DMS114 treated with DMSO at 0.1 percent for 48 hours (cell line): ENCODE measurements at regions not wholly inside any gene's neighbourhood (a gene's known extent, or its start where the extent isn't known, plus 50 kb on each side); places are given as distances from the start of the nearest gene placed in this dataset.
"Not testable (repeated sequence)": the region's sequence is repeated elsewhere in the genome, so short reads cannot be mapped to it uniquely, and the experiment has no call there.

ENCODE experiments used
- DNase-seq: peaks from one replicate; lab custom pipeline; 2025; ENCODE audit not compliant: unreplicated experiment; lab: John Stamatoyannopoulos, UW

DNA sequence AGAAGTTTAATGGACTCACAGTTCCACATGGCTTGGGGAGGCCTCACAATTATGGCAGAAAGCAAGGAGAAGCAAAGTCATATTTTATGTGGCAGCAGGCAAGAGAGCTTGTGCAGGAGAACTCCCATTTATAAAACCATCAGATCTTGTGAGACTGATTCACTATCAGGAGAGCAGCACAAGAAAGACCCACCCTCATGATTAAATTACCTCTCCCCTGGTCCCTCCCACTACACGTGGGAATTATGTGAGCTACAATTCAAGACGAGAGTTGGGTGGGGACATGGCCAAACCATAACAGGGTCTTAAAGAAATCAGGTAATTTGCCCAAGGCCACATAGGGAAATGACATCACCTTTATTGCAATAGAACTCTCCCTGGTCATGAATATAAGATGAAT, 1073.3 kb upstream of the ACVR2A start:
- DNase-seq = no peak

DNA sequence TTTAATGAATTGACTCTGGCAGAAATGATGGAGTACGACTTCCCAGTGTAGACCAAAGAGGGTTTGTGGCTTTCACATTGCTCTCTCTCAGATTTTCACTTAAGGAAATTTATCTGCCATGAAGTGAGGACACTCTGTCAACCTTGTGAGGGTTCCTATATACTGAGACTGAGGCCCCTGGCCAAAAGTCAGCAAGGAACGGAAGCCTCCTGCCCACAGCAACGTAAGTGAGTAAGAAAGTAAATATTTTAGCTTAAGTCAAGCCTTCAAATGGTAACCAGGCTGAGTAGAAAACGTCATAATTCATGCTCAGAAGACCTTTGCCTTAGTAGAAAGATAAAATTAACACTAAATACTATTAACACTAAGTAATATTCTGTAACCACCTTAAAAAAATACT, 1080.5 kb upstream of the ACVR2A start:
- DNase-seq = no peak

DNA sequence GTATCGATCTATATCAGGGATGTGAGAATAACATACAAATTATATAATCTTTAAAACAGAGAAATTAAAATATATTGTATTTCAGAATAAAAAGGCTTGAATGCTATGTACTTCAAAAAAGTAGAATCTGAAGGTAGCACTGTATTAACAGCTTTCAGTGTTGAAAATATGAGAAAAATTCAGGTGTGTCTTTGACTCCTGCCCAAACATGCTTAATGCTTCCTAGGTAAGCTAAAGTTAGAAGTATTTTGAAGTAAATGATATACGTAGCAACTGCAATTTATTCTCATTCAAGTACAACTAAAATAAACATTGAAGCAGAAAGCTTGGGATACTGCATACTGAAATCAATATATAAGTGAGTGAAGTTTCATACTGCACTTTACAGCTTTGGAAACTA, 1082.0 kb upstream of the ACVR2A start:
- no peak for DNase-seq

DNA sequence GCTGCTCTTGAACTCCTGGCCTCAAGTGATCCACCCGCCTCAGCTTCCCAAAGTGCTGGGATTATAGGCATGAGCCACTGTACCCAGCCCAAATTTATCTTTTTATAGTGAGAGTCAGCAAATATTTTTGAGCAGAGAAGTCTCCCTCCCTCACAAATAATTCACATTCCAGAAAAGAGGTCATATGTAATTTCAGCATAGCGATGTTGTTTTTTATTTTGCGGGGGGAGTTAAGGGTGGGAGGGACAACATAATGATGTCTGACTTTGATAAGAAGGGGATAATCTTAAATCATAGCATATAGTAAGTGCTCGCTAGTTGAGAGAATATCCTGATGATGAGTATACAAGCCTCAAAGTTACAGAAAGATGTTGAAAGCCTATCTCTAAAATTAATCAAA, 1090.2 kb upstream of the ACVR2A start:
- DNase-seq = no peak

DNA sequence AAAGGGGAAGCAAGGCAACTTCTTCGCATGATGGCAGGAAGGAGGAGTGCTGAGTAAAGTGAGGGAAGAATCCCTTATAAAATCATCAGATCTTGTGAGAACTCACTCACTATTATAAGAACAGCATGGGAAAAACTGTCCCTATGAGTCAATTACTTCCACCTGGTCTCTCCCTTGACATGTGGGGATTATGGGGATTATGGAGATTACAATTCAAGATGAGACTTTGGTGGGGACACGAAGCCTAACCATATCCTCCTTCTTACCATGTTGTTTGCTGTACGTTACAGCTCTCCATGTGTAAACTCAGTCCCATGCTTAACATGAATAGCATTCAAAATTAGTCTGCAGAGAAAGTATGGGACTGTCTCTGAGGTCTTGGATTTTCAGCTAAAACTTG, 1096.8 kb upstream of the ACVR2A start:
- DNase-seq = no peak

DNA sequence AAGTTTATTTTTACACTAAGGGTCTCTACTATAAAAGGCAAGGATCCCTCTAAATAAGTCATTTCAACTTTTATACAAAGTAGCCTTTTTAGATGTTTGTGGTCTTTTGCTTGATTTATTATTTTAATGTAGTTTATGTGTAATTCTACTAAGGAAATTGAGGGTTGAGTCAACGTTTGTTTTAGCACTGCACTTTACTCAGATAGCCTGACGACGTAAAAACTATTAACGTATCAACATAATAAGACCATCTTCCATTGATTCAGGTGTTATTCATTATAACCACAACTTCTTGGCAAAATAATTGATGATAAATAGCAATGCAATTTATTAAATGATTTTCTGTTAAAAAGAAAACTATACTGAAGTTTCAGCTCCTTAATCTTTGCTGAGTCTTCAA, 1103.6 kb upstream of the ACVR2A start:
- DNase-seq = no peak

DNA sequence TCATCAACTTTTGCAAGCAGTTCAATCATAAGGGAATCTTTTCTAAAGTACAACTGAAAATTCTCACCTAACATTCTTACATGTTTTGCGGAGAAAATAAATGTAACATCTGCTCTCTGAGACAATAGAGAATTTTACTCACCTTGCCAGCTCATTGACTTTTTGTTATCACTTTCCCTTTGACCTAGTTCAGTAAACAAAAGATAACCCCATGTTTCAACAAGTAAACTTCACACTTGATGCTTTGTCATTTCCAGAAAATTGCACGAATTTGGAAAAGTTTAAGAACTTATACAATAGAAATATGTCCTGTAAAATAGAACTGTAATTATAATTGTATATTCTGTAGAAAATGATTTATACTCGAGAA, 1110.0 kb upstream of the ACVR2A start:
- no peak for DNase-seq

DNA sequence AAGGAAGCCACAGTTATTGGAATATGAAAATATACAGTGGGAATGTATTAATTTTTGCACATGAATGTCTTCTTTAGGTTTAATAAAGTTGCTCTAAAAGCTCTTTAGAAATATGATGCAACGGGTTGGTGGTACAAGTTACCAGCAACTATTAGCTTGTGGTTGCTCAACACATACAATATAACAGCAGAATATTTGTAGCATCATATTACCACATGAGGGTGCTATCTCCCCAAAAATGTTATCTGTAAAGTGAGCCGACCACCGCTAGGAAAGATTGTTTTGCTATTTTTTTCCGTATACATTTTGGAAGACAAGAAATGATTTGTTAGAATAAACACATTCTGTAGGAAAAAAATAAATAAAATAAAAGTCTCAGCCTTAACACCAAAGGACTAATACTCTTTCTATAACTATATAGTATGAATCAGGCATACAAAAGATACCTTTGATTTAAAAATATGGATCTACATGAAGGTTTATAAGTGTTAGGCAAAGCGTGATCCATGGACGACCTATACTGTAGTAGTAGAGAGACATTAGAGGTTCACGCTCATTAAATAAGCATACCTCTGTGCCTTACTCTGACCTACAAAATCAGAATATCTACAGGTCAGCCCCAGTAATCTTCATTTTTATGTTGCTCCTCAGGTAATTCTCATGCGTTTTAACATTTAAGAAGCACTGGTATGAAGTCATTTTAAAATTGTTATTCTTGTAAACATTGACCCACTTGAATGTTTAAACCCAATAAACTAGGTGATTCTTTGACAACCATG, 1110.6 kb upstream of the ACVR2A start:
- peak; percentile 42 for DNase-seq

DNA sequence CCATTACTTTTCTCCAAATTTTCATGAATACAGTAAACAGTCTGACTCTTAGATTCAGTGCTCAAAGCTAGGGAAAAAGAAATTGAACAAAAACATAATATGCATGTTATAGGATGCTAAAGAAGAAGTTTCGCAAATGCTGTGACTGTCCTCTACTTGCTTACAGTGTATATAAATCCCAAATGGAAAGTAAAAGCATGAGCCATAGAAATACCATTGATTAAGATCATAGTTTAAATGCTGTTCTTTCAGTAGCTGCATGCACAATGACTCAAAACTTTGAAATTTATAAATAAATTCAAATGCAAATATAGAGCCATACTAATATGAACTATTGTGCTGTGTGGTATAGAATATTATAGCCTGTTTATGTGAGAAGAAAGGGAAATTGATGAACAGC, 1113.9 kb upstream of the ACVR2A start:
- DNase-seq = no peak

DNA sequence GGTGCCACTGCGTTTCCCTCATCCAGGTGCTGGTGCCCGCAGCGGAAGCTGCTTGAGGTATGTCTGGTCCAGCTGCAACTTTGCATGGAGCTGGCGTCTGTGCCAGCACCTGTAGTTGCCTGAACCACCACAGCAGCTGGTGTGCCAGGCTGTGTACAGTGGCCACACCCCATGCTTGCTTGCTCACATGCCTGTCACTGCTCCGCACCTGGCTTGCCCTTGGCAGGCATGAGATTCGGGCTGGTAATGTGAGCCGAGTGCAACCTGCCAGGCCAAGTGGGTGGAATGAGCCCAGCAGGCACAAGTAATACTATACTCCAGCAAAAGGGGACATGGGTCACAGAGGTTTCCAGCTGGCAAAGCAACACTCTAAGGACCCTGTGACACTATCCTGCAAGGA, 1123.3 kb upstream of the ACVR2A start:
- DNase-seq = no peak

DNA sequence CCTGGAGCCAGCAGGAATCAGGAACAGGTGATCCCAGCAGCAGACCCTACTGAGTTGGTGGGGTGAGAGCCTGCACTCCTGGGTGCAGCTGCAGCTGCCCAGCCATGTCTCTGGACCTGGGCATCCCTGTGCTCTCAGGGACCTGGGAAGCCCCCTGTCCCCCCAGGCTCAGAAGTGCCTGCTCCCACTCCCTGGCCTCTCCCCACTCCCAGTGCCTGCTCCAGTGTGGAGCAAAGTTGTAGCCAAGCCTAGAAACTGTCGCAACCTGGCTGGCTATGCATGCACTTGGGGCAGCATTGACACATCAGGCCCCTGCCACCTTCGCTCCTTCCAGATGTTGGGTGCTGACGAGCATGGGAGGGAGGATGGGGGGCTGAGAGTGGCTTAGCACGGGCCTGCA, 1124.7 kb upstream of the ACVR2A start:
- no peak for DNase-seq

DNA sequence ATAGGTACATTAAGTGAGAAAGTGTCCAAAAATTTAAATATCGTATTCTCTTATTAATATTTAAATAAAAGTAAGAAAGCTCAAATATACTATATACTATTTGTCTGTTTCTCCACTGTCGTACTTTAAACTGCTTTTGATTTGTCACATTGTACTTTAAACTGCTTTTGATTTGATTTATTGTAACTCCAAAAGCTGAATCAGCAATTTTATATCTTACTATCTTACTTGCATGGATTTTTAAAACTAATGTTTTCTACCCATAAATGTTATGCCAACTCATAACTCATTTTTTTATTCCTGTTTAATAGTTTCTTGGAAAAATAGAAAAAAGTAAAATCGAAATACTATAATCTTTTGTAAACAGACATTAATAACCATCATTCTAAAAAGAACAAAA, 1128.2 kb upstream of the ACVR2A start:
- DNase-seq = no peak

DNA sequence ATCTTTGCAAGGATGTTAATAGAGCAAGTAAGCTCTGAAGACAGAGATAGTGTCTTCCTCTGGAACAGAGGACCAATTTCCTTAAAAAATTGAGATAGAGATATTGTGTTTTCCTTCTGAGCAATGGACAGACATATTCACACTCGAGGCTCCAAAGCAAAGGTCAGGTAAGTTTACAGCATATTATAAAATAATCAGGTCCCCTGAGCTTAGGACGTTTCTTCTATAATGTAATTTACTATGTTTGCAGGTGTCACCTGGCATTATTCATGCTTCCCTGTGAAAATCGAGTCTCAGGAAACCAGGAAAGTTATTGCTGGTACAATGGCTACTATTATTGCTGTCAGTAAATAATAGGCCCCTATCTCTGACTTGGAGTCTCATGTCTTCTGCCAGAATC, 1135.8 kb upstream of the ACVR2A start:
- no peak for DNase-seq

DNA sequence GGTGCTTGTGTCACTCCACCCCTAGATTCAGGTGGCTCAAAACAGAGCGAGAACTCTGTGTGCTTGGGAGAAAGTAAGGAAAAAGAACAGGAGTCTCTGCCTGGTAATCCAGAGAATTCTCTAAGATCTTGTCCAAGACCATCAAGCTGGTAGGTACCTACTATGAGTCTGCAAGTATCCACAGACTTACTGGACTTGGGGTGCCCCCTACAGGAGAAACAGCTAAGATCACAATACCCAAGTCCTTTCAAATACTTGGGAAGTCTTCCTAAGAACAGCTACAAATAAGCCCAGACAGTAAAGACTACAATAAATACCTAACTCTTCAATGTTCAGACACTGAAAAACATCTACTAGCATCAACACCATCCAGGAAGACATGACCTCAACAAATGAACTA, 1143.6 kb upstream of the ACVR2A start:
- DNase-seq = no peak

DNA sequence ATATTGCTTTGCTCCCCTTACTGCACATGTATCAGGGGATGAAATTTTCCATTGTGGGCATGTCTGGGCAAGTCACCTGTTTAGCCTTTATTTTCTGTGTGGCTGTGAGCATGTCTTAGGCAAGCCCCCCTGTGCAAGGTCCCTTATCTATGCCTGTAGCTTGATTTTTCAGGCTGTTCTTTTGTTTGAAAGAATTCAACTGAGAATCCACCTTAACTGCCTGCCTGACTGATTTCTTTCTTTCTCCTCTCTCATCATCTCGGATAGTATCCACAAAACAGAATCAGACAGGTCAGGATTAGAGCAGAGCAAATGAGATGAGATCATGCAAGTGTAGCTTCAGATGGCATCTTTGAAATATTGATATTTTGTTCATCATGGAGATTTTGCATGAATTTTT, 1147.5 kb upstream of the ACVR2A start:
- no peak for DNase-seq

DNA sequence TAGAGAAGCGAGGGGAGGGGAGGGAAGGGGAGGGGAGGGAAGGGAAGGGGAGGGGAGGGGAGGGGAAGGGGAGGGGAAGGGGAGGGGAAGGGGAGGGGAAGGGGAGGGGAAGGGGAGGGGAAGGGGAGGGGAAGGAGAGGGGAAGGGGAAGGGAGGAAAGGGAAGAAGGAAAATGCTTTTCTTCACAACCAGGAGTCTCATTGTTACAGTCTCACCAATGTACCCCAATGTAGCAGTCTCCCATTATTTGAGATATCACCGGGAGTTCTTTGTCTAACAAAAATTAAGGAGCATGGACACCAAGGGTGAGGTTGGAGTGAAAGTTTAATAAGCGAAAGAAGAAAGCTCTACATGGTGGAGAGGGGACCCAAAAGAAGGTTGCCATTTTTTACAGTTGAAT, 1148.0 kb upstream of the ACVR2A start:
- not testable (repeated sequence) for DNase-seq

DNA sequence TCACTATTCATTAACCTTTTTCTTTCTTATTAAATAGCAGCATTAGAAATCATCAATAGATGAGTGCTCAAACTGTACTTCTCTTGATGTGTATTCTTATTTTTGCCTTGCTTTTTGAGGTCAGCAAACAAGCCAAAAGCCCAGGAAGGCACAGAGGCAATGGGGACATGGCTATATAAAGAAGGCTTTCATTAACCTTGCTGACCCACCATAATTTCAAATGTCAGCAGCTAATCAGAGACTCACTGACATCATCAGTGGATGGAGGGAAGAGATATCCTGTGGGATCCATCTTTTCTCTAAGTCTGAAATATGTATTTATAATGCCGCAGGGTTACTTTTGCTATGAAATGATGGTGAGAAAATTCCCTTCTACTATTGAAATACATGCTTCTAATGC, 1162.8 kb upstream of the ACVR2A start:
- DNase-seq = no peak

DNA sequence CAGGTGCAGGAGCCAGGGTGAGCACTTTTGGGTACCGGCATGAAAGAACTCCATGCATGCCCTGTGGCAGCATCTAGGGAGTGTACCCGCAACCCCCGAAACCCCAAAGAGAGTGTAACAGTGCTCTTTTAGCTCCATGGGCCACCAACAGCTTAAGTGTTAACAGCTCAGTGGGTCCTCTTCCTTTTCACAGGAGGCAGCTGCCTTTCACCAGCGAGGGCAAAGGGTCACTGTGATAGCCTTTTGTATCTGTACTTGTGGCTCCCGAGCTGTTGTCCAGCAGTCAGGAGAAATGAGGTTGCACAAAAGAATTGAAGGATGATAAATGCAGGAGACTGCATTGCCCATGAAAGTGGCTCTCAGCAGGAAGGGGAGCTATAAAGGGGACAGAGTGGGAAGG, 1166.3 kb upstream of the ACVR2A start:
- no peak for DNase-seq

DNA sequence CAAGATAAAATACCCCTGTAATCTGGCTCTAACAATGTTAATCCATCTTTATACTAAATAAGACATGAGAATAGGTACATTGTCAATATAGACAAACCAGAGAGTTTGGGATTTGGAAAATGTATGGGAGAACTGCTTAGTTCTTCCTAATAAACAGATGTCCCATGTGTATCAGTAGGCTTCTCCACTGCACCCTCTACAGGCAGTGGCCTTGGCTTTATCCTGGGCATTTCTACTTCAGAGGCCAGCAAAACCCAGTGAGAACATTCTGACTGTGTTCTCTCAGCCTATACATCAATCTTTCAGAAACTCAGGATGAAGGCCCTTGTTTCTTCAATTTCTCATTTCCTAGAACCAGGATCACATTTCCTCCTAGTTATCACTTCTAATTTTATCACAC, 1167.5 kb upstream of the ACVR2A start:
- DNase-seq = no peak

DNA sequence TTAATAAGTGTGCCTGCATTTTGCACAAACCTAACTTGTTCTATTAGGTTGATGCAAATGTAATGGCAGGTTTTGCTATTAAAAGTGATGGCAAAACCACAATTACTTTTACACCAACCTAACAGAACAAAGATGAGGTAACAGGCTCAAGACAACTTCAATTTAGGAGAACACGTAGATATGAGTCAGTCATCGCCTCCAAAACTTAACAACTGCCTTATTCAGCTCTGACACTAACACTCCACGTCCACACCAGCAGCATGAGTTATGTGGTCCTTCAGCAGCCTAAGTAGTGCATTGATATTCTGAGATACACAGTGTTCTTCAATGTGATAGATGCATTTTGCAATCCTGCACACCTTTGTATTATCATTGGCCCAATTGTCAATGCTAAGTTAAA, 1175.1 kb upstream of the ACVR2A start:
- no peak for DNase-seq

DNA sequence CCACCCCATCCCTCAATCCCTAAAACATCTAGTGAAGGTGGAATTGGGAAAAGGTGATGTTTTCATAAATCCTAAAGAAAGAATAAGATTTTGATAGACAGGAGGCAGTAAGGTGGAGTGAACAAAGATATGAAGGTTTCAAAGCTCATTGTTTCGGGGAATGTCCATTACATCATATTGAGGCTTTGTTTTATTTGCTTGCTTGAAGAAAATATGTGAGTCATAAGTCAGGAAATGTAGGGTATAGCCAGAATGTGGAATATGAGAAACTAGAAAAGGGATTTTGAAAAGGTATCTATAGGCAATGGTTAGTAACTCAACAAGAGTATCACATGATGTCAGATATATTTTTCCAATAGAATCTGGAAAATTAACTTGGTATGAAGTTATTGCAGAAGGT, 1178.5 kb upstream of the ACVR2A start:
- DNase-seq = no peak

DNA sequence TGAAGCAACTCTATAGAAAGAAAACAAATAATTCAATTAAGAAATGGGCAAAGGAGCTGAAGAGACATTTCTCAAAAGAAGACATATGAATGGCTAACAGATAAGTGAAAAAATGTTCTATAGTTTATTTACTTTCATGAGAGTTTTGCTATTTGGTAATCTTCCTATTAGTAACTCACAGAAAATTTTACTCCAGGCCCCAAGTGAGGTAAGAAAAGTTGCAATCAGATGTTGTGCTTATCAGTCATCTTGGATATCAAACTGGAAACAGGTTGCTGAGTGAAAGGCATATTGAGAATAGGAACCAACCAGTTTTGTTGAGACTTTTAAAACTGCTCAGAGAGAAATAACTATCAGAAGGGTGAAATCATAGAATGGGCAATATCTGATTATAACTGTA, 1179.0 kb upstream of the ACVR2A start:
- DNase-seq = no peak

DNA sequence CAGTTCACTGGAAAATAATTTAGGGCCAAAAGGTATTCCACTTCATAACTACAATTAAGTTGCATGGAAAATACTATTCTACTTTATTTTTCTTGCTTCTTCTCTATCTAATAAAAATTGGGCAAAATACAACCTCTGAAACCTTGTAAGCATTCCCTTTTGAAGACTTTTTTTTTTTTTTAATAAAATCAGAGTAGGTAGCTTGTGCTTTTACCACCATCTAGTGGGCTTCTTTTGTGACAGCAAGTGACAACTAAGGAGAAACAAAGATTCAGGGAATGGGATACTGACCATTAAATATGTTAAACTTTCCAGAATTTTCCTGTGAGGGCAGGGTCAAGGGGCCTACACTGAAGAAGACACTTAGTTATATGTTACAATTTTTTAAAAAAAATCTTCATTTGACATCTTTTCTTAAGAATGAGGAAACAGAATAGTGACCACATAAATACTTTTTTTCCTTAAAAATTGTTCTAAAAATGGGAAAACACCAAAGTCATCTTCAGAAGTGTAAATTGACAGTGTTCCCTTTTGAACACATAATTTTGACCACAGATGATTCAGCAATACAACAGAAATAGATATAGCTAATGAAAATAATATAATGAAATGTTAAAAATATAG, 1183.2 kb upstream of the ACVR2A start:
- DNase-seq = peak; percentile 24
